Left renal cortex interstitium (tissue), 4 donors: ENCODE measurements at regions not wholly inside any gene's neighbourhood (a gene's known extent, or its start where the extent isn't known, plus 50 kb on each side); places are given as distances from the start of the nearest gene placed in this dataset.

ENCODE experiments used
- DNase-seq, 4 donors: peaks; one replicate each; pipeline ENCODE4 v3.0.0-alpha.2; 2013; ENCODE audit warnings: low read depth in 4 of 4, low spot score in 2 of 4, missing footprints in 1 of 4

DNA sequence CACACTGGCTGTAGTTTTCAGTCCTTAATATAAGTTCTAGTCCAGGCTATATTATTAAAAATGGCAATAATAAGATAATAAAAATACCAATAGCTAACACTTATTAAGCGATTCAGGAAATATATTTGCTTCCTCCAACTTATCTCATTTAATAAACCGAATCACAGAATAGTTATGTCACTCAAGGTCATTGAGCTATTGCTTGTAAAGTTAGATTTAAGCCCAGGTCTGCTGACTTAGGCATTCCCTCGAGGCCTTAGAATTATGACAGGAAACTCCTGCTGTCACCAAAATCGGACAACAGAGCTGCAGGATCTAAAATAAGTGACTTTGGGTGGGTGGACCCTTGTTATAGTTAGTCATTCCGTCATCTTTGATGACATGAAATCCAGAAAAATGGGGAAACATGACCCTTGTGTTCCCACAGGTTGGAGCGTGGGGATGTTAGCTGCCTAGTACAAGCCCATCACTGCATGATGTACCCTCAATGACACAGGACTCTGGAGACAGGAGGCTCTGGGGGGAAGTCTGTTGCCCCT is 181.3 kb upstream of the PHYHIPL start:
- DNase-seq, result no peak

DNA sequence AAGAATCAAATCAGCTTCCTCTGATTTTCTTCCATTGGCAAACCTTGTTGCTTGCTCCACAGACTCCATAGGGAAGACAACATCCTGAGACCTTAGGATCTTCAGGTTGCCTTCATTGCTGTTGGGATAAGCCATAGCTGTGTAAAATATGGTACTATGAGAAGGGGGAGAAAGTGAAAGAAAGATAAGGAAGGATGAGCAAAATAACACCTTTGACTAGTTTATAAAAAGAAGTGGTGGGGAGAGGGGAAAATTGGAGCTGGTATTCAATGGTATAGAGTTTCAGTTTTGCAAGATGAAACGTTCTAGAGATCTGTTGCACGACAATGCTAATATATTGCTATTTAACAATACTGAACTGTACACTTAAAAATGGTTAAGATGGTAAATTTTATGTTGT is 180.4 kb upstream of the PHYHIPL start:
- no peak for DNase-seq

DNA sequence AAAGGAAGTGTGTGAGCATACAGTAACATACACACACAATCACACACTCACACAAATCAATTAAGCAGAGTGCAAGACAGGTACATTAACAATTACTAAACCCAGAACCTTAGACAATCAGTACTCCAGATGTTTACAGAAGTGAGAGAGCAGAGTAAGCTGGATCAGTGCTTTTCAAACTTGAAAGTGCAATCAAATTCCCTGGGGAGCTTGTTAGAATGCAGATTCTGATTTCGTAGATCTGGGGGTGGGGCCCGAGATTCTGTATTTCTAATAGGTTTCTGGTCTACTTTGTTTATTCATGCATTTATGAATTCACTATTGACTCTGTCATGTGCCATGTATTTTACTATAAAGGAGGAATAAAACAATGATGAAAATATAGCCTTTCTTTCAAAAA is 179.6 kb upstream of the PHYHIPL start:
- DNase-seq, result no peak

DNA sequence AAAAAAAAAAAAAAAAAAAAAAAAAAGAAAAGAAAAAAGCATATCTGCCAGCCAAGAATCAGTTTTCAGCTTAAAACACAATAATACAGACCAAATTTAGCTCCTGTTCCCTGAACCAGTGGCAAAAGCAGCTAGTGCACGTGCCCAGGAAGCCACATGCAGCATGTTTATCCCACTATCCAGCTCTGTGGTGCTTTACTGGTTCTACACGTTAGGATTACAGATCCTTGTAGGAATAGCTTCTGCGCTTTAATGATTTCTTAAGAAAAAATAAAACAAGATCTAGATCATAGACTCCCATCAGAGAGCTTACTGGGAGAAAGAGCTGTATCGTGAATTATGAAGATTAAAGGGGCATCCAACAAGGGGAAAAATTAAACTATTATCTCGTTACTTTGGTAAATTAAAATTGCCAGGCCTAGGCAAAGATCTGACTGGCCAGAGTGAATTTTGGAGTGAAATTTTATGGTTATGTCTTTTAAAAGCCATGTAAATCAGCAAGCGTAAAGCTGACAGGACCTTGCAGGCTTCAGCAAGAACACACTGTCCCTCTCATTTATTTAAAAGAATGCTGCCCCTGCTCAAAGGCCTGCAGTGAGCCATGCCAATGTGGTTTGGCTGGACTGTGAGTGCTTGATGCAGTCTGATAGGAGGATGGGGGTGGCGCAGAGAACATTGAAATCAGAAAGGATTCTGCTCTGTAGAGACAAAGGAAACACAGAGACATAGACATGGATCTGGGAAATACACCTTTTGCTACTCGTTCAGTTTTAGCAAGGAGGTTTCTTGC is 177.3 kb upstream of the PHYHIPL start:
- no peak for DNase-seq

- no peak for DNase-seq
Measured at GRCh38 chr10:59000162-59000825, 176.1 kb upstream of the PHYHIPL start.

DNA sequence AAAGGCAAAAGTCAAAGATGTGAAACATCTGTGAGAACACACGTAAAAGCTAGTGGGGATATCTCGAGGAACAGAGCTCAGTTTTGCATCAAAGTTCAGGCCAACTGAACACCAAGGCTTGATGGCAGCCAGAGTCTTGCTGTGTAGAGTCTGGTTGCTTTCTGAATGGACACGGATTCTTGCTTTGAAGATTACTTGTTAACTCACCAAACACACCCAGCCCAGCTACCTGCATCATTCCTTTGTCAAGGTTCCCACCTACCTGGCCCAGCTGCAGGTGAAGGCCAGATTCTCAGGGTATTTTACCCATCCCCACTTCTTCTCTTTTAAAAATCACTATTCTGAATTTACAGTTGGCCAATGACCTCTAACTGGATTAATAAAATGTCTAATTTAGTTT is 174.4 kb upstream of the PHYHIPL start:
- DNase-seq, result no peak

DNA sequence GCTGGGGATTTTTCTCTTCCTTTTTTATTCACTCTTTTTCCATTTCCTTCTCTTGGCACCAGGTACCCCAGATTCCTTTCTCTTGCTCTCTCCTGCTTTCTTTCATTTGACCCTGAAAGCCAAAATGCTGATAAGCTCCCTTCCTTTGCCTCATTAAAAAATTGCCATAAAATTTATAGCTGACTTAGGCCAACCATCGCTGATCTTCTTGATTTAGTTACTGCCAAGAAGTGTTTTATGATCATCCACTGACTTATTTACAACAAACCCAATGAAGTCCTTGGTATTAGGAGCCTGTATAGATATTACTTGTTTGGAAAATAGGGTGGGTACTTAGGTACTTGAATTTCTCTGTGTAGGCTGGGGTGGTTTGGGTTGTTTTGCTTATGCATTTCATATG is 173.2 kb upstream of the PHYHIPL start:
- no peak for DNase-seq

DNA sequence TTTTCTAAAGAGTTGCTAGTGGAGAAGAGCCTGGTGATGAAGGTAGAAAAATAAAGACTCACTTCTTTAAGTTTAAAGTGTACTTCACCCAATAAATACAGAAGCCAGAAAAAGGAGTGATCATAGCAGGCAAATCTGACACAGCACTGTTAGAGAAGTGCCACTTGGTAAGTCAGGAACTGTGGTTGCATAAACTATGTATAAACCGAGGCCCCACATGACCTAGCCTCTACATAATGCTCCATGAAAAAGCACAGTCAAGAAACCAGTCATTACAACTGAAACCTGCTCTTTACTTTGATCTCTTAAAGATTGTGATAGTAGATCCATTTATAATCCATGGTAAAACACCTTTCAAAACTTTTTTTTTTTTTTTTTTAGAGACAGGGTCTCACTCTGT is 172.1 kb upstream of the PHYHIPL start:
- DNase-seq, result no peak

- no peak for DNase-seq
Measured at GRCh38 chr10:59006511-59007306, 169.7 kb upstream of the PHYHIPL start.

DNA sequence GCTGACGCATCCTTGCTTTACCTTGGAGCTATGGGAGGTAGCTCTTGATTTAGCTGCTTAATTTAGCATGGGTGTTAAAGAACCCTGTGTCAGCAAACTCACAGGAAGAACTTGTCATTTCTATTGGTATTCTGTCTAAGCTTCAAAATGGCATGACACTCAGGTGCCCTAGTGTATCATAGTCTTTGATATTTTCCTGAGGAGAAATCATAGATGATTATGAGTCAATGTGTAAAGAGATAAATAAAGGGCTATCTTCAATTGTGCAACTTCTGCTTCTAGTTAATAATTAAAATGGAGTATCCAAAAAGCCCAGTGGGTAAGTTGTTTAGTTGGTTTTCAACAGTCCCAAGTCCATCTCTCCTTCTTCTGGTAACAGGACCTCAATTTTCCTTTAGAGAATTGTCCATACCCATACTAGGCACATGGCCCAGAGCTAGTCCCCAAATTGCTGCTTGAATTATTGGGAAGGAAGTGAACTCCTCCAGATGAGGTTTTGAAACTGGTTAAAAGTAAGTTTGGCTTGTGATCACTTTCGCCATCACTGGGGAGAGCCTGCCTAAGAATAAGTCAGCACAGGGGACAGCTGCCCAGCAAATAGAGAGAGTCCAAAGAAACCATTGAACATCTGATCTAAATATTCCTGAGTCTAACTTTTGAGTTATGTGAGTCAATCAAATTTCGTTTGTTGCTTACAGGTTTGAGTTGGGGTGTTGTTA is 169.0 kb upstream of the PHYHIPL start:
- DNase-seq, result no peak

DNA sequence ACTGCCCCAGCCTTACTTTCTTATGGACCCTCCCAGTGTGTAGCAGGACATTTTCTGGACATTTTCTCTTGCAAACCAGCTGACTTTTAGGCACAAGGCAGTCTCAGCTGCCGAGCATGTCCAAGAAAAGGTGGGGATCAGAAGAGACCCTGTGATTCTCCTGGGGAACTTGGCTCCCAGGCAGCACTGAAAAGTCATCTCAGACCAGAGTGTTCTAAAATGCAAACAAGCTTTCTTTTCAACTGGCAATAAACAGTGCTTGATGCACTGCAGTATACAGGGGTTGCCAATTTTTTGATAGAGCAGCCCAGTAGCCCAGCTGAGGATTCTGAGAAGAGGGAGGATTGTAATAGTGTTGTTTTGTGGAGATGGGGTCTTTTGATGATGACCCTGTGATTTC is 168.0 kb upstream of the PHYHIPL start:
- DNase-seq, result no peak

- DNase-seq, result no peak
Measured at GRCh38 chr10:59011972-59012632, 164.3 kb upstream of the PHYHIPL start.

DNA sequence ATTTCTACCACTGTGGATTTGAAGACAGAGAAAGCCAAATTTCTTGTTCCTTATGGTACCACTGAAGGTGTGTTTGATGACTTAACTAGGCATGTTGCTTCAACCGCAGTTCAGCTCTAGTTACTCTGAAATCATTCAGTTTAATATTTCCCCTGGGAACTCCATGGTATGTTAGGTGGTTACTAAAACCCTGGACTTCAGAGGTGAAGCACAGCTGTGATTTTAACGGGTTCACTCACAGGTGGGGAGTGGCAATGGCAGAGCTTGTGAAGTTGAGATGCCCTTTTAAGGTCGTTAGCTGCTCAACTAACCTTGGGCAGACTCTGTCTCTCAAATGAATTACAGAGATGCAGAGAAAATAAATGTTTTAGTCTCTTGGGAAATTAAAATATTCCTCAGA is 163.6 kb upstream of the PHYHIPL start:
- no peak for DNase-seq

- no peak for DNase-seq
Measured at GRCh38 chr10:59016043-59016442, 160.4 kb upstream of the PHYHIPL start.

- no peak for DNase-seq
Measured at GRCh38 chr10:59018977-59019376, 157.5 kb upstream of the PHYHIPL start.

DNA sequence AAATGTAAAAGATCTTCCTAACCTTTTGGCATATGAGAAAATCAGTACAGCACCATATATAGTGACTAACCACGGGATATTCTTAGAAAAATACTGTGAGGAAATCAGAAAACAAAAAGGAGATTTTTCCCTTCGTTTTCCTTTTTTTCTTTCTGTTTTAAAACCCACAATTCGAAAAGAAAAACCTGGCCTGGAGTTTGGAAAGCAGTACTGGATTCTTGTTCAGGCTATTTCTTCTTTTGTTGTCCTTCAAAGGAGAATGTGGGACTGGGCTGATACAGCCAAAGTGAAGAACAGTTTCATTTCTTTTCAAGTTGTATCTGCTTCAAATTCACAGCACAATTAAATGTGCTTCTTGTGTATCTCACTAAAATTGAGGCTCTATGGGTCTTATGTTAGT is 156.8 kb upstream of the PHYHIPL start:
- DNase-seq, result no peak

GRCh38 chr10:59020502-59020901 is 155.9 kb upstream of the PHYHIPL start:
- DNase-seq, result no peak

DNA sequence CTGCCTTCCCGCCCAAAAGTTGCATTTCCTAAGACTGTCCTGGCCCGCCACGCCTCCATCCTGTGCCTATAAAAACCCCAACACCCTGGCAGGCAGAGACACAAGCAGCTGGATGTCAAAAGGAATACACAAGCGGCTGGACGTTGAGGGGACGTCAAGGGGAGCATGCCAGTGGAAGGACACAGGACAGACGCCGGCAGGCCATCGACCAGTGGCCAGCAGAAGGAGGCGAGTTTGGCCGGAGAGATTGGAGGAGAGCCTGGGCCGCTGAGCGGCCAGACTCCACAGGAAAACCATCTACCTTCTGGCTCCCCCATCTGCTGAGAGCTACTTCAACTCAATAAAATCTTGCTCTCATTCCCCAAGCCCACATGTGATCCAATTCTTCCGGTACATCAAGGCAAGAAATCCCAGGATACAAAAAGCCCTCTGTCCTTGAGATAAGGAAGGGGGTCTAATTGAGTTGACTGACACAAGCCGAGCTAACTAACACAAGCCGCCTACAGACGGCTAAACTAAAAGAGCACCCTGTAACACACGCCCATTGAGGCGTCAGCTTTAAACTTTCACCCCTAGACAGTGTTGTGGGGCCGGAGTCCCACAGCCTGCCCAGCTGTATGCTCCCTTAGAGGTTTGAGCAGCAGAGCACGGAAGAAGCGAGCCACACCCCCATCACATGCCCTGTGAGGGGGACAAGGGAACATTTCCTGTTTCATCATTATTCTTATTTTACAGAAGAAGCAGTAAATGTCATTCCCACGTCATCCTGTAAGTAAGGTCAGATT is 150.3 kb upstream of the PHYHIPL start:
- no peak for DNase-seq

DNA sequence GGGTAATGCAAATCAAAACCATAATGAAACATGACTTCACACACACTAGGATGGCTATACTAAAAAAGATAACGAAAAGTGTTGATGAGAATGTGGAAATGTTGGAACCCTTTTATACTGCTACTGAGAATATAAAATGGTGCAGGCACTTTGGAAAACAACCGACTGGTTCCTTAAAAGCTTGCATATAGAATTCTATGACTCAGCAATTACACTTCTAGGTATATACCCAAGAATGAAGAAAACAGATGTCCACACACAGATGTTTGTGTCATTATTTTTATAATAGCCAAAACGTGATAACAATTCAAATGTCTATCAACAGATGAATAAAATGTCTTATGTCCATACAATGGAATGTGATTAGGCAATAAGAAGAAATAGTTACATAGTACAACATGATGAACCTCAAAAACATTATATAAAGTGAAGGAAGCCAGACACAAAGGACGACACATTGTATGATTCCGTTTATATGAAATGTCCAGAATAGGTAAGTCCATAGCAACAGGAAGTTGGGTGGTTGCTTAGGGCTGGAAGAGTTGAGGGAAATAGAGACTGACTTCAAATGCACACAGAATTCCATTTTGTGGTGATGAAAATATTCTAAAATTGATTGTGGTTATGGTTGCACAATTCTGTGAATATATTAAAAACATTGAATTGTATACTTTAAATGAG is 148.3 kb upstream of the PHYHIPL start:
- DNase-seq, result no peak
